GM21723 (cell line): ENCODE measurements at regions not wholly inside any gene's neighbourhood (a gene's known extent, or its start where the extent isn't known, plus 50 kb on each side); places are given as distances from the start of the nearest gene placed in this dataset.
A peak's percentile ranks its signal among the peaks of the same experiment; 100 is the strongest.
"Not testable (repeated sequence)": the region's sequence is repeated elsewhere in the genome, so short reads cannot be mapped to it uniquely, and the experiment has no call there.

Source experiments
- ATAC-seq: cut with Tn5 transposase; IDR thresholded peaks from one replicate; pipeline ENCODE4 v1.9.1; 2021; ENCODE audit warnings: mild to moderate bottlenecking, moderate library complexity; ENCODE audit not compliant: unreplicated experiment

DNA sequence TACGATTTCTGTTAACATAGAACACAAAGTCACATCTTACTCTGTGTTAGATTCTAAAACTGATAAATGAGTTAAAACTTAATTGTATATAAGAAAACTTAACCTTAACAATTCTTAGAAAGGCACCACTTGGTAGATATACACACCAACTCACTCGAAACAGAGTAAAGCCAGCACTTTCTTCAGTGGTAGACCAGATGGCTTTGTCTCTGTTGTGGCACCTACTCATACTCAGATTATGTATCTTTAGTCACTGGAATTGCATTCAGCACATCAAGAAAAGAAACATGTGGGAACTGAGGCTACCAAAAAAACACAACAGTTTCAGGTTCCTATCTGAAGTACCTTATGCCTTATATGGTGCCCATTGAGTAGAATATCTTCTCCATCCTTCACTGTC, 192.5 kb downstream of the ZNF608 start:
- no peak for ATAC-seq

DNA sequence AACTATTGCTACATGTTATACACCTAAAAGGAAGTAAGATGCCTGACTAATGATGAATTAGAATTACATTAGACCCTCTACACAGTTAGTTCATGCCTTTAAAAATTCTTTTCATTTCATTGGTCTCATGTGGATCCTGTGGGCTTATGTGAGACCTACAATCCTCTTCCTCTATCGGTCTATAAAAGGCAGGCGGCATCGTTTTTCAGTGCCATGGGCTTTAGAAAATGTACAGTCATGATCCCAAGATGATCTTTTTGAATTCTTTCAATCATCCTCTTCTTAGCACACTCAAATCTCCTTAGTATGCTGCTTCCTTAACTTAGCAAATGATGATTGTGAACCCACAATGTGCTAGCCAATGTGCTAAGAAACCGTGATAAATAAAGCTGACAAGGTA, 193.9 kb downstream of the ZNF608 start:
- ATAC-seq: no peak

DNA sequence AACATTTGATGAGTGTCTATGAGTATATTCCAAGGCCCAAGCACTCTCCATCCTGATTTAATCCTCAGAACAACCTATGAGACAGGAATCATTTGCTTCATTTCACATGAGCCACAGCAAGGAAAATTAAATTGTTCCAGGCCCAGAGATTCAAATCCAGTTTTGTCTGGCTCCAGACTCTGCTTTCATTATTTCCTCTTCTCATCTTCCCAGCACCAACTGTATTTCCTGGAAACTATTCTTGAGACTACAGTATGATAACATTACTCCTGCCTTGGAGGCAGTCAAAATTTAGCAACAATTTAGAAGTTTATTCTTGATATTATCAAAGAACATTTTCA, 194.5 kb downstream of the ZNF608 start:
- no peak for ATAC-seq

DNA sequence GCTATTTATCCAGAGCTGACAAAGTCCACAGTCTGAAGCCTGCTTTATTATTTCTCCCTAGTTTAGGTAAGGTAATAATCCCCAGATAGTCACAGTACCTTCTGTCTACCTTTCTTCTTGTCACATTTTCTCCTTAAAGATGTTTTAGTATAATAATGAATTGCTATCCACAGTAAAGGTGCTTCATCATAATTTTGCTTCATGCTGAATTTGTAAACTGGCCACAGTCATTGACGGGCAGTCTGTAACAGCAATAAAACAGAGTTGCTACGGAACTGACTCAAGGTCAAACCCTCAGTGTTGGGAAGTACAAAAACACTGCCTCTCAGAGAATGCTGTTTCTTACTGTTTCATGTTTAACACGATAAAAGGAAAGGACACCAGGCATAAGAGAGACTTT, 195.7 kb downstream of the ZNF608 start:
- ATAC-seq: no peak

DNA sequence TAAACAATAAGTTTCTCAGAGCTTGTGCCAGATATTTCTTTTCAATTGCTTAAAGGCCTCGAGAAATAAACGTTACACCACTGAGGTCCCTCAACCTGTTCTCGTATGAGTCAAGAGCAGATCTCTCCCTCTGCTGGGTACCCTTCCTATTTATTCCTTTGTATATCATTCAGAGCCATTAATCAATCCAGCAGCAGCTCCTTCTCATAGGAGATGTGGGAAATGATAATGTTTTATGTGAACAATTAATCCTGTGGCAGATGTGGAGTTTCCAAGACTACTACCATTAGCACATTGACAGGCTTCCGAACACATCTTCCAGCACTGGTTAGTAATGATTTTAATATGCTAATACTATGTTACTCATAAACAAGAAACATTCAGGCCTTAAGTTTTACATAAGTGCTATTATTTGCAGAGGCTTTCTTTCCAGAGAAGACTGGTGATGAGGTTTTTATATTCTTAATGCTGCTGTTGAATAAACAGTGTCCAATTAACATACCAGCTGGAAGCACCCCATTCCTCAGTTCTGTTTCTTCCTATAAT, 196.5 kb downstream of the ZNF608 start:
- no peak for ATAC-seq

DNA sequence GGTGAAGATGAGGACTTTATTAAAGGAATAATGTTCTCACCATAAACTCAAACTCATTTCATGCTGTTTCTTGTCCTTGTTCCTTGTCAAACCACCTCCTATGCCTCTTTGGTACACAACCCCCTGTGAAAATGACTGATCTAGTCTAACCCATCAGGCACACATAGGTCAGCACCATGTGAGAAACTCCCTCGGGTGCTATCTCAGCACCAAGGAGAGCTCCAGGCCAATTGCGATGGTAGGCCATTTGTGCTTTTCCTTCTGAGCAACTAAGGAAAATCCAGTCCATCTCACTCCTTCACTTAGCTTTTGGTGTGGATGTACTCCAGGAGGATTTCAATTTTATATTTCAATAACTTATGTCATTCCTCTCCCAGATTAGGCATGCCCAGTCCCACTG, 199.8 kb downstream of the ZNF608 start:
- ATAC-seq: no peak

DNA sequence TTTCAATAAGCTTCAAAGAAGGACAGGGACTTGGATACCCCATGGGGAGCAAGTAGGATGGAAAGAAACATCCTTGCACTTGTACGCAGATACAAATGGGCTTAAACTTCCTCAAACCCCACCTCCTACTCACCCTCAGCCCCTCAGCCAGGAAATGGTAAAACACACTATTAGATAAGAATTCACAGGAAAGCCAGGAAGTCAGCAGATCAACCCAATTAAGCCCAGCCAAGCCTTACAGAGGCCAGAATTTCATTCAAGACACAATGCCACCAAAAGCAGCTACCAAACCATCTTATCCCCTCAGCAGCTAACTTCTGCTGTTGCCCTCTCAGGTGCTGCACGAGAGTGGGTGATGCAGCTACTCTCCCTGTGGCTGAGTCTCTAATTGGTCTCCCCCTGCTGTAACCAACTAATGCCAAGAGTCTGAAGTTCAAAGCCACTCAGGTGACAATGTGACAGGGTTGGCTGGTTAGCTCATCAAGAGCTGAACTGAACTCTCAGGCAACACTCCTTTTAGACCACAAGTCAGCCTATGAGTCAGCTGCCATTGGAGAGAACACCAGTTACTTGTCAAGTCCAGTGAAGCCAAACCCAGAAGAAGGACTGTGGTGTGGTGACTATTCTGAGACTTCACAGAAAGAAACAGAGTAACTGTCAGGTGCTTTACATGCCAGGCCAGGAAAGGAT, 201.9 kb downstream of the ZNF608 start:
- ATAC-seq: peak; percentile 92

DNA sequence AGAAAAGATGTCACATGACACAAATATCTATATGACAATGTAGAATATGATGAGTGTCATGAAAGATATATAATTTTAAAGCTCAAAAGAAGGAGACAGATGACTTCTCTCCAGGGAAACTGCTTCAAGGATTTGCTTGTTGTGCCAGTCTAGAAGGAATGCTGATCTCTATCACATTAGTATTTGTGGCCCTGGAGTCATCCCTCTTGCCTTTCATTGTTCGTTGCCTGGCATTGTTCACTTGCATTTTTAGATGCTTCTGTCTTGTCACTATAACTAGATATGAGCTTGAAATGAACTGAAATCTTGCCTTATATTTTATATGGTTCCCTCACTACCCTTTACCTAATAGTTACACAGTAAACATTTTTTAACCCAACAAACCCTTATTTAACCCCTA, 207.5 kb downstream of the ZNF608 start:
- no peak for ATAC-seq

DNA sequence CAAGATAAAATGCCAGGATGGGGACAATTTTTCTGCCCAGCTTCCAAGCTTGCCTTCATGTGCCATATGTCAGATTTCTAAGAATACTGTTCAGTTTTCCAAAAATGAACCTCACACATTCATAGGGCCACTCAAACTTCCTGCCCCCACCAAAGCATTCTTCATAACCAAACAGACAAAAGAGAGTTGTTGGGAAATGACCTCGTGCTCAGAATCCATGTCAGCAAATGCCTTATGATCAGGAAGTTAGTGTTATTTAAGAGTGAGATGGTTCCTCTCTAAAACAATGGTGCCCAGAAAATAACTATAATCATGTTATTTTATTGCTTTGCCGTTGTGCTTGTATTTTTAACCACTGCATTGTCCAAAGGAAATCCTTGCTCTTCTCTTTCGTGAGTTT, 208.2 kb downstream of the ZNF608 start:
- no peak for ATAC-seq

DNA sequence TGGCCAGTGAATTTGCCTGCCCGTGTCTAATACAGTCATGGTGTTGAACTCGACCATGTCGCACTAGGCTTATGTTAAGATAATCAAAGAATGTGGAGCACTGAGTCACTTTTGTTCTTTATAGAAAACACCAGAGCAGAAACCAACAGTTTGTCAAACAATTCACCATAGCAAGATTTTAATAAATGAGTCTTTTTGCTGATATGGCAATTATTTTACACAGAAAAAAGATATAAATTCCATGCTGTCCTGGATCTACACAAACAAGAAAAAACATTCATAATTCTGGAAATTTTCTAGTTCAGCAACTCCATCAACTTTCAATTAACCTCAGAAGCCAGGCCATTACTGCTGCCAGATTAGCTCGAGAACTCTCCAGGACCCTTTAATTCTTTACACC, 208.9 kb downstream of the ZNF608 start:
- no peak for ATAC-seq

DNA sequence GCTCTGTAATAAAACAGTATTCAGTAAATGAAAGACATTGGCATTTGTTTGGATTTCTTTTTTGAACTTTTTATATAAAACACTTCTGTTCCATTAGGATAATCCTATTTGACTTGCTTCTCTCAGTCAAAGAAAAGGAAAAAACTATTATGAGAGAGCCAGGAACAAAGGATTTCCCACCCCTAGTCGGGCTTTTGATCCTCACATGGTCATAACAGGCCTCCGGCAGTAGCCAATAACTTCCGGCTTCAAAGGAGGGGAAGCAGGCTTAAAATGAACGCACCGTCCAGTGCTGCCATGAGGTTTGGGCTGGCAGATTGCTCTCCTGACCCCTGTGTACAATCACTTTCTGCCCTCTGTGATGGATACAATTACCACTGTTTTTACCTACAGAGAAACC, 209.3 kb downstream of the ZNF608 start:
- ATAC-seq: no peak

DNA sequence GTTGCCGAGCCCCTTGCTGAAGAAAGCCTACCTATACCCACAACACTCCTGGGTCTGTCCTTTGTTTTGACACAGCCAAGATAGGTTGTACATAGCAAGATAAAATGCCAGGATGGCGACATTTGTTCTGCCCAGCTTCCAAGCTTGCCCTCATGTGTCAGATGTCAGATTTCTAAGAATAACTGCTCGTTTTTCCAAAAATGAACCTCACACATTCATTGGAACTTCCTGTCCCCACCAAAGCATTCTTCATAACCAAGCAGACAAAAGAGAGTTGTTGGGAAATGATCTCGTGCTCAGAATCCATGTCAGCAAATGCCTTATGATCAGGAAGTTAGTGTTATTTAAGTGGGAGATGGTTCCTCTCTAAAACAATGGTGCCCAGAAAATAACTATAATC, 210.1 kb downstream of the ZNF608 start:
- no peak for ATAC-seq

DNA sequence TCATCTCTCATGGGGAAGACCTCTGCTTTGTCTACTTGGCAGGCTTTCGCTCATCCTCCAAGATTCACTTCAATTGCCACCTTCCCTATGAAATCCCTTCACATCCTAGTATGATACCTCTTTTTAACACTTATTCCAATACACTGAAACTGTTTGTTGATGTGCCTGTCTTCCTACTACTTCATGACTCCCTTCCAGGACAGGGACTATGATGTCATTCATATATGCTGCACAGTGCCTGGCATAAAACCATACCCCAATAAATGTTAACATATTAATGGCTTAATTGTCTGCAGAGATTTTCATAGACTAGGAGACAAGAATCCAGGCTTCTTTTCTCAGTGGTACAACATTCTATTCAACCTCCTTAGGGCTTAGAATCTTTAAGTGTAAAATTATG, 215.5 kb downstream of the ZNF608 start:
- ATAC-seq: no peak

DNA sequence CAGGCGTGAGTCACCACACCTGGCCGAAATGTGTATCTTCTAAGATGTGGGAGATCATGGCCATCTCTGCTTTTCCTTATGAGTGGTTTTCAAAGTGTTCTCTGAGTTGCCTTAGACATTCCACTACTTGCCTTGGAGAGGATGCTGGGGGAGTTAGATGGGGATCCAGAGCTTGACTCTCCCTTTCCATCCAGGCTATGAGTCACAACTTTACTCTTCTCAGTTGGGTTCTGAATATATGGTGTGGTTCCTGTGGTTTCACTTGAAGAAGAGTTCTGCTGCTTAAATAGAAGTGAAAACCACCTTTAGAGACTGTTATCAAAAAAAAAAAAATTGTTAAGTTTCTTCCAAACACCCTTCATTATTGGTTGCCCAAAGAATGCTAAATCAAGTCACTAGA, 217.6 kb downstream of the ZNF608 start:
- ATAC-seq: peak; percentile 49

DNA sequence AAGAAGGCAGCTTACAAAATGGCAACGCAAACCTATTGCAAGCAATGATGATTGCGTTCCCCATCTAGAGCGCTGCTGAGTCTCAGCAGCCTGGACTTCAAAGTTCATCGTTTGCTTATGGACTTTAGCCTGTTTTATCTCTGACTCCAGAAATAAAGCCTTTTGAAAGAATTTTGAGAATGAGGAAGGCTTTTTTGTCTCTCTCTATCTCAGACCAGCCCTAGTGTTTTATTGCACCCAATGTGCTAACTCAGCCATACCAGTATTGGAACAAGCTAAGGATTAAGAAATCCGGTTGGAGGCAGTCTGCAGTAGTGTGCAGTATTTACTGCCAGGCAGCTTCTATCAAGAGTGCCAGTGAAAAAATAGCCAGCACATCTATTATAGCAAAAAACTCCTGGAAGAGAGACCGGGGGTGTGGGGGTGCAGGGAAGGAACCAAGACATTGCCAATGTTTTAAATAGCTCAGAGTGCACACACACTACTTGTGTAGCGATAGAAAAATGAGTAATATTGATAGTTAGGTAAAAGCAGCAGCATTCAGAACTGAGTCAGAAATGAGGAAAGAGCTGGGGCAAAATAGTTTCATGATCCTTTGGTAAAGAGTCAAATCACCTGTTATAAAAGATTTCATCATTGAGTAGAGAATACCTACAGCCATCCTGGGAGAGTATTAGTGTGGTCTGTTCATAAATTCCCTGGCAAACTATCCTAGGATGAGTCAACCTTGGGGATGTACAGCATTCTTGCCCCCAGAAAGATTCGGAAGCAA, 219.0 kb downstream of the ZNF608 start:
- ATAC-seq: peak; percentile 47

DNA sequence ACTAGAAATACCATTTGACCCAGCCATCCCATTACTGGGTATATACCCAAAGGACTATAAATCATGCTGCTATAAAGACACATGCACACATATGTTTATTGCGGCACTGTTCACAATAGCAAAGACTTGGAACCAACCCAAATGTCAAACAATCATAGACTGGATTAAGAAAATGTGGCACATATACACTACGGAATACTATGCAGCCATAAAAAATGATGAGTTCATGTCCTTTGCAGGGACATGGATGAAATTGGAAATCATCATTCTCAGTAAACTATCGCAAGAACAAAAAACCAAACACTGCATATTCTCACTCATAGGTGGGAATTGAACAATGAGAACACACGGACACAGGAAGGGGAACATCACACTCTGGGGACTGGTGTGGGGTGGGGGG, 220.4 kb downstream of the ZNF608 start:
- ATAC-seq: not testable (repeated sequence)

DNA sequence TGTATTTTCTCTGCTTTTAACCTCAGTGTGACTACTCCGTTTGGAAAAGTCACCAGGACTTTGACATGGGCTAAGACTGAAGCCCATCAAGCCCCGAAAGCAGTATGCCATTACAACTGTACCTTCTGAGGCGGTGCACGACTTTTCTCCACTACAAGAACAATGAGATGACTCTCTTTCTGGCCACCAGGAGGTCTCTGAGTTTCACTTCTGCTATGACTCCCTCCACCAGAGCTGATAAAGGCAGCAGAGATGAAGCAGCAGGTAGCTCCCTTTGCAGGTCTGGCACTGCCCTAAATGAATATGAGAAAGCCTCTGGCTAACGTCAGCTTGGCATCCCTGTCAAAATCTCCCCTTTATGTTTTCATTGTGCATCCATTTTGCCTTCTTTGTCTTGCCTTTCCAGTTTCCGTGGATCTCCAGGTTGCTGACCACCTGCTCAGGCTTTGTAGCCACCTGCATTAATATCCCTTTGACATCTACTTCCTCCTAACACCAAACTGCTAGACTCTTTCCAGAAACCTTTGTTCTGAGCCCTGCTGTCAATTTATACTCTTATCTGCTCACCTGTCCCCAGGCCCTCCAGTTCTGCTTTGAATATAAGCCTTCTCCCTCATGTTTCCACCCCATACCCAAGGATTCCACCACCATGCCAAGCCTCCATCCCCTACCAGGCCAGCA, 221.7 kb downstream of the ZNF608 start:
- peak; percentile 90 for ATAC-seq

DNA sequence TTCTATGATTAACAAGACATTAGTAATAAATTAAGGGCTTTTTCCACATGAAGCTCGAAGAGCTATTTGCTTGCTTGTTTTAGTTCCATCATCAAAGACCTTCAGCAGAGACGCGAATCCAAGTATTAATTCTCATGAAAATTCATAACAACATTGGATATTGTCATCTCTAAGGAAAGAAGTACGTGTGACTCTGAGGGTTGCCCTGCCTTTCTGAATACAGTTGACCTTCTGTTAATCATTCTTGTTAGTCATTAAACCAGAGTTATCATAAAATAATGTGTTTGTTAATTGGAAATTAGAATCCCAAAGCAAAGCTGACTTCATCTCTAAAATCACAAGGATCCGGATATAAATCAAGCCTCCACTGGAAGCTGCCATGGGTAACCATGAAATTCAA, 222.5 kb downstream of the ZNF608 start:
- ATAC-seq: no peak

DNA sequence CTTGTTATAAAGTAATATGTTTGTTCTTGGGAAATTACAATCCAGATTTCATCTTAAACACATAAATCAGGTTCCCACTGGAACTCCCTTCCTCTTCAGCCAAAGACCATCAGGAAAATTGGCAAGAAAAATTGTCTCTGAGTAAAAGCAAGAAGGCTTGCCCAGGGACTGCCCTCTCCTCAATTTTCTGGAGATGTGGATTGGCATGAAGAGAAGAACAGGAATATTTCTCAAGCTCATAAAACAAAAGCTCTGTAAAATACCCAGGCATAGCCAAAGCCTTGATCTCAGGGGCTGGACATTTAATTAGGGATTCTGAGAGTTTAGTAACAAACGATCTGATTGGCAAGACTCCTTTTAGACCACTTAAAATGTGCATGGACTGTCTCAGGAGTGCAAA, 223.4 kb downstream of the ZNF608 start:
- ATAC-seq: no peak

DNA sequence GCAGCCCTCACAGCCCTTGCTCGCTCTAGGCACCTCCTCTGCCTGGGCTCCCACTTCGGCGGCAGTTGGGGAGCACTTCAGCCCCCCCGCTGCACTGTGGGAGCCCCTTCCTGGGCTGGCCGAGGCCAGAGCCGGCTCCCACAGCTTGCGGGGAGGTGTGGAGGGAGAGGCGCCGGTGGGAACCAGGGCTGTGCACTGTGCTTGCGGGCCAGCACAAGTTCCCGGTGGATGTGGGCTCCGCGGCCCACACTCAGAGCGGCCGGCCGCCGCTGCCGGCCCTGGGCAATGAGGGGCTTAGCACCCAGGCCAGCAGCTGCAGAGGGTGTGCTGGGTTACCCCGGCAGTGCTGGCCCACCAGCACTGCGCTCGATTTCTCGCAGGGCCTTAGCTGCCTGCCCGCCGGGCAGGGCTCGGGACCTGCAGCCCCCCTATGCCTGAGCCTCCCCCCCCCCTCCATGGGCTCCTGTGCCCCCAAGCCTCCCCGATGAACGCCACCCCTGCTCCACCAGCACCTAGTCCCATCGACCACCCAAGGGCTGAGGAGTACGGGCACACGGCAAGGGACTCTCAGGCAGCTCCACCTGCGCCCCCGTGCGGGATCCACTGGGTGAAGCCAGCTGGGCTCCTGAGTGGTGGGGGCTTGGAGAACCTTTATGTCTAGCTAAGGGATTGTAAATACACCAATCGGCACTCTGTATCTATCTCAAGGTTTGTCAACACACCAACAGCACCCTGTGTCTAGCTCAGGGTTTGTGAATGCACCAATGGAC, 224.8 kb downstream of the ZNF608 start:
- ATAC-seq: no peak

DNA sequence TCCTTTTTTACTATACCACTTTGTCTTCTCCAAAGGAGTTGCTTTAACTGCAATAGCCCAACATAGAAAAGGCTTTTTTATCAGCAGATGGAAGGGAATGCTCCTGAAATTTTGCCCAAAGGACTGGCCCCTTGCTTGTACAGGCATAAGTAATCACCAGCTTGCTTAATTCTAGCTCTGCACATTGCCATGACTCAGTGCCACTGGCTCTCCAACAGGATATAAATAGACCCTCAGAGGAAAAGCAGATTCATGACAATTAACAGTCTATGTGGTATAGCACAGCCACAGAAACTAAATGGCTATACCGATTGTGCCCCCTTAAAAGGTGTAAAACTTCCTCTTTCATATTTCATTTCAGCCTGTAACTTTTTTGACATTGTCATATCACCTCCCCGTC, 227.0 kb downstream of the ZNF608 start:
- peak; percentile 87 for ATAC-seq
